Keratinocyte (primary cell): ENCODE measurements at regions not wholly inside any gene's neighbourhood (a gene's known extent, or its start where the extent isn't known, plus 50 kb on each side); places are given as distances from the start of the nearest gene placed in this dataset.

Source experiments
- DNase-seq: peaks from one replicate; pipeline ENCODE4 v3.0.0-alpha.2; 2011; ENCODE audit warnings: low read depth, missing footprints, low spot score
- FAIRE-seq: peaks from 2 replicates; lab custom pipeline; 2011; peaks lifted over from hg19 to GRCh38; lab: Jason Lieb, UNC
- H2AFZ ChIP-seq: 2 replicates; pipeline ENCODE4 v1.6.0; 2012; ENCODE audit warnings: low read length, control low read depth, inconsistent platforms; ENCODE audit not compliant: control insufficient read depth
- H3K27ac ChIP-seq: 2 replicates; pipeline ENCODE4 v1.5.1; 2011; ENCODE audit warnings: low read length; ENCODE audit not compliant: control insufficient read depth, insufficient read depth
- H3K27me3 ChIP-seq: 3 replicates; pipeline ENCODE4 v1.6.0; 2011; ENCODE audit warnings: low read length; ENCODE audit not compliant: control insufficient read depth, insufficient read depth; ENCODE audit errors: extremely low read depth
- H3K36me3 ChIP-seq, 2 experiments: 2 replicates in 1 of 2; 3 replicates in 1 of 2; pipeline ENCODE4 v1.5.1; 2011; ENCODE audit warnings: low read length in 2 of 2, mild to moderate bottlenecking in 1 of 2; ENCODE audit not compliant: control insufficient read depth in 2 of 2, insufficient read depth in 2 of 2; ENCODE audit errors: extremely low read depth in 1 of 2
- H3K4me1 ChIP-seq: 3 replicates; pipeline ENCODE4 v1.5.1; 2011; ENCODE audit warnings: low read length; ENCODE audit not compliant: control insufficient read depth, insufficient read depth; ENCODE audit errors: extremely low read depth
- H3K4me2 ChIP-seq: 3 replicates; pipeline ENCODE4 v1.6.0; 2011; ENCODE audit warnings: low read depth, low read length; ENCODE audit not compliant: control insufficient read depth, insufficient read depth; ENCODE audit errors: extremely low read depth
- H3K4me3 ChIP-seq, 3 experiments: fragments of 200-600 bp in 1 of 3; sonication (generic) in 1 of 3; 2 replicates in 2 of 3; 3 replicates in 1 of 3; pipeline ENCODE4 v1.5.1; 2011 to 2016; ENCODE audit warnings: low read length in 3 of 3, mild to moderate bottlenecking in 3 of 3, control low read depth in 2 of 3, inconsistent platforms in 1 of 3, low read depth in 1 of 3, mixed read lengths in 1 of 3, mixed run types in 1 of 3, moderate library complexity in 1 of 3; ENCODE audit not compliant: control insufficient read depth in 2 of 3, insufficient read depth in 2 of 3; ENCODE audit errors: extremely low read depth in 1 of 3
- H3K79me2 ChIP-seq: 2 replicates; pipeline ENCODE4 v1.6.0; 2012; ENCODE audit warnings: low read length; ENCODE audit not compliant: control insufficient read depth, insufficient read depth
- H3K9ac ChIP-seq: 3 replicates; pipeline ENCODE4 v1.6.0; 2011; ENCODE audit warnings: low read length; ENCODE audit not compliant: control insufficient read depth, insufficient read depth; ENCODE audit errors: extremely low read depth
- H3K9me1 ChIP-seq: 3 replicates; pipeline ENCODE4 v1.6.0; 2011; ENCODE audit warnings: low read length; ENCODE audit not compliant: control insufficient read depth, insufficient read depth; ENCODE audit errors: extremely low read depth
- H3K9me3 ChIP-seq: 2 replicates; pipeline ENCODE4 v1.5.1; 2012; ENCODE audit warnings: low read depth, low read length; ENCODE audit not compliant: control insufficient read depth
- H4K20me1 ChIP-seq: 3 replicates; pipeline ENCODE4 v1.6.0; 2011; ENCODE audit warnings: low read length; ENCODE audit not compliant: control insufficient read depth, insufficient read depth; ENCODE audit errors: extremely low read depth
- CTCF ChIP-seq, 3 experiments: IDR thresholded peaks in 1 of 3; conservative IDR thresholded peaks in 1 of 3; optimal IDR thresholded peaks in 1 of 3; 2 replicates in 2 of 3; 3 replicates in 1 of 3; pipeline versions ENCODE3 to v1.5.1; 2011; ENCODE audit warnings: low read length in 3 of 3, mild to moderate bottlenecking in 3 of 3, moderate library complexity in 2 of 3, control low read depth in 1 of 3, inconsistent platforms in 1 of 3; ENCODE audit not compliant: insufficient read depth in 2 of 3; ENCODE audit errors: extremely low read depth in 1 of 3
- EZH2 ChIP-seq: IDR thresholded peaks from one replicate; pipeline ENCODE4 v1.6.1; 2012; ENCODE audit warnings: inconsistent platforms, mild to moderate bottlenecking, low read length, moderate library complexity
- dilution Hi-C: fragments of 300-500 bp; cut with MboI; formaldehyde crosslinking; loops from one replicate; pipeline ENCODE4 v1.7.0; 2020; ENCODE audit warnings: low sequenced_read_pairs; ENCODE audit not compliant: extremely low pct_ligation_motif_present

GRCh38 chr12:9331218-9331626 lies 123.0 kb upstream of the PZP start:
- no peaks in the 10 kb centered on the region for H3K79me2 ChIP-seq
- no peak overlapping the region for H3K4me2 ChIP-seq
- H3K9ac ChIP-seq: no peak overlapping the region
- peaks cover 10% of the 10 kb centered on the region for H3K4me1 ChIP-seq
- no peaks in the 10 kb centered on the region for H3K9me3 ChIP-seq
- no peak overlapping the region for H3K27ac ChIP-seq
- H3K27me3 ChIP-seq: no peaks in the 10 kb centered on the region
- H3K9me1 ChIP-seq: no peaks in the 10 kb centered on the region
- TF ChIP-seq EZH2 (no peak), CTCF (optimal IDR thresholded peaks at IDR 0.05 in 1 of 3, IDR thresholded peaks at IDR 0.05 in 1 of 3, conservative IDR thresholded peaks at IDR 0.05 in 1 of 3; ENCODE audit: extremely low read depth in 1 of 3, insufficient read depth in 2 of 3, low read length in 3 of 3) (peak; percentile 97 to 99 (median 99))
- no peak for DNase-seq
- dilution Hi-C loops: no loop called here
- H2AFZ ChIP-seq: no peak overlapping the region
- FAIRE-seq: peak; percentile 91
- H4K20me1 ChIP-seq: no peaks in the 10 kb centered on the region
- no peak overlapping the region for H3K4me3 ChIP-seq
- H3K36me3 ChIP-seq: no peaks in the 10 kb centered on the region

GRCh38 chr12:9329019-9329418 lies 120.8 kb upstream of the PZP start:
- Histone ChIP-seq H3K27ac (no peak overlapping the region), H3K4me2 (no peak overlapping the region), H3K9me1 (no peaks in the 10 kb centered on the region), H3K9me3 (no peaks in the 10 kb centered on the region), H3K9ac (no peak overlapping the region), H3K36me3 (no peaks in the 10 kb centered on the region), H3K4me1 (peaks cover 4% of the 10 kb centered on the region), H2AFZ (no peak overlapping the region), H3K27me3 (no peaks in the 10 kb centered on the region), H3K79me2 (no peaks in the 10 kb centered on the region), H3K4me3 (no peak overlapping the region), H4K20me1 (no peaks in the 10 kb centered on the region)
- DNase-seq: no peak
- TF ChIP-seq EZH2 (no peak), CTCF (optimal IDR thresholded peaks at IDR 0.05 in 1 of 3, IDR thresholded peaks at IDR 0.05 in 1 of 3, conservative IDR thresholded peaks at IDR 0.05 in 1 of 3; ENCODE audit: extremely low read depth in 1 of 3, insufficient read depth in 2 of 3, low read length in 3 of 3) (no peak)
- FAIRE-seq: no peak
- dilution Hi-C loops: no loop called here
